Ishikawa (cell line): ENCODE measurements at regions not wholly inside any gene's neighbourhood (a gene's known extent, or its start where the extent isn't known, plus 50 kb on each side); places are given as distances from the start of the nearest gene placed in this dataset.

Experiments used
- CEBPB ChIP-seq: IDR thresholded peaks from 2 replicates; pipeline ENCODE4 v1.6.1; 2012
- CREB1 ChIP-seq: IDR thresholded peaks from 2 replicates; pipeline ENCODE4 v1.6.1; 2012; ENCODE audit warnings: low read depth
- EGR1 ChIP-seq: IDR thresholded peaks from 2 replicates; pipeline ENCODE4 v1.6.1; 2012
- EP300 ChIP-seq: IDR thresholded peaks from 2 replicates; pipeline ENCODE4 v1.6.1; 2012; ENCODE audit warnings: borderline replicate concordance
- FOXM1 ChIP-seq: IDR thresholded peaks from 2 replicates; pipeline ENCODE4 v1.6.1; 2012; ENCODE audit warnings: low read depth, borderline replicate concordance
- NFIC ChIP-seq: IDR thresholded peaks from 2 replicates; pipeline ENCODE4 v1.6.1; 2012
- RAD21 ChIP-seq: IDR thresholded peaks from 2 replicates; pipeline ENCODE4 v1.6.1; 2012; ENCODE audit warnings: low read depth
- REST ChIP-seq: IDR thresholded peaks from 2 replicates; pipeline ENCODE4 v1.6.1; 2012; ENCODE audit warnings: low read depth, mild to moderate bottlenecking
- TAF1 ChIP-seq: IDR thresholded peaks from 2 replicates; pipeline ENCODE4 v1.6.1; 2012; ENCODE audit warnings: low read depth, mild to moderate bottlenecking
- TCF12 ChIP-seq: IDR thresholded peaks from 2 replicates; pipeline ENCODE4 v1.6.1; 2012; ENCODE audit warnings: low read depth
- TEAD4 ChIP-seq: IDR thresholded peaks from 2 replicates; pipeline ENCODE4 v1.6.1; 2012
- YY1 ChIP-seq: IDR thresholded peaks from 2 replicates; pipeline ENCODE4 v1.6.1; 2012; ENCODE audit warnings: low read depth
- ZBTB7A ChIP-seq: IDR thresholded peaks from 2 replicates; pipeline ENCODE4 v1.6.1; 2012; ENCODE audit warnings: low read depth
- TF ChIP-seq, protein P1 (sequence below): IDR thresholded peaks from 2 replicates; pipeline ENCODE4 v1.6.1; 2012
- TF ChIP-seq, protein P2 (sequence below): IDR thresholded peaks from 2 replicates; pipeline ENCODE4 v1.6.1; 2012

DNA sequence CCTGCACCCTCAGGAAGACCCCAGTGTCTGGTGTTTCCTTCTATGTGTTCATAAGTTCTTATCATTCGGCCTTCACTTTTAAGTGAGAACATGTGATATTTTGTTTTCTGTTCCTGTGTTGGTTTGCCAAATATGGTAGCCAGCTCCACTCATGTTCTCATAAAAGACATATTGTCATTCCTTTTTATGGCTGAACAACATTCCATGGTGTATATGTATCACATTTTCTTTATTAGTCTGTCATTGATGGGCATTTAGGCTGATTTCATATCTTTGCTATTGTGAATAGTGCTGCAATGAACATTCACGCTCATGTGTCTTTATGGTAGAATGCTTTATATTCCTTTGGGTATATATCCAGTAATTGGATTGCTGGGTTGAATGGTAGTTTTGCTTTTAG is 645.1 kb downstream of the SLC16A7 start:
- no peak for TF ChIP-seq CREB1
- no peak for TF ChIP-seq NFIC
- no peak for TF ChIP-seq EGR1
- no peak for TF ChIP-seq REST
- TF ChIP-seq, protein P1, sequence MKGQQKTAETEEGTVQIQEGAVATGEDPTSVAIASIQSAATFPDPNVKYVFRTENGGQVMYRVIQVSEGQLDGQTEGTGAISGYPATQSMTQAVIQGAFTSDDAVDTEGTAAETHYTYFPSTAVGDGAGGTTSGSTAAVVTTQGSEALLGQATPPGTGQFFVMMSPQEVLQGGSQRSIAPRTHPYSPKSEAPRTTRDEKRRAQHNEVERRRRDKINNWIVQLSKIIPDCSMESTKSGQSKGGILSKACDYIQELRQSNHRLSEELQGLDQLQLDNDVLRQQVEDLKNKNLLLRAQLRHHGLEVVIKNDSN = no peak
- TF ChIP-seq TAF1 = no peak
- TF ChIP-seq EP300 = no peak
- TF ChIP-seq FOXM1 = no peak
- TF ChIP-seq TCF12 = no peak
- TF ChIP-seq CEBPB = no peak
- TF ChIP-seq ZBTB7A = no peak
- TF ChIP-seq, protein P2, sequence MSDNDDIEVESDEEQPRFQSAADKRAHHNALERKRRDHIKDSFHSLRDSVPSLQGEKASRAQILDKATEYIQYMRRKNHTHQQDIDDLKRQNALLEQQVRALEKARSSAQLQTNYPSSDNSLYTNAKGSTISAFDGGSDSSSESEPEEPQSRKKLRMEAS = no peak
- no peak for TF ChIP-seq YY1
- no peak for TF ChIP-seq RAD21

- TF ChIP-seq RAD21 (no peak), REST (no peak), FOXM1 (no peak), EP300 (no peak), YY1 (no peak)
- TF ChIP-seq, protein P1 = no peak
Measured at GRCh38 chr12:60251091-60251490, 655.3 kb downstream of the SLC16A7 start.

- no peak for TF ChIP-seq YY1
- TF ChIP-seq, protein P1 = no peak
- TF ChIP-seq REST = no peak
- TF ChIP-seq CREB1 = no peak
- TF ChIP-seq FOXM1 = no peak
- TF ChIP-seq CEBPB = no peak
- TF ChIP-seq TEAD4 = no peak
- TF ChIP-seq EP300 = no peak
- no peak for TF ChIP-seq ZBTB7A
- TF ChIP-seq, protein P2 = no peak
- no peak for TF ChIP-seq TAF1
- no peak for TF ChIP-seq NFIC
- TF ChIP-seq EGR1 = no peak
- TF ChIP-seq TCF12 = no peak
- no peak for TF ChIP-seq RAD21
Measured at GRCh38 chr12:60252359-60253096, 656.7 kb downstream of the SLC16A7 start.

GRCh38 chr12:60255044-60255443 is 659.2 kb downstream of the SLC16A7 start:
- TF ChIP-seq REST = no peak
- no peak for TF ChIP-seq TAF1
- no peak for TF ChIP-seq EP300
- TF ChIP-seq, protein P1 = no peak
- no peak for TF ChIP-seq TCF12
- TF ChIP-seq, protein P2 = no peak
- TF ChIP-seq NFIC = no peak
- no peak for TF ChIP-seq YY1
- TF ChIP-seq TEAD4 = no peak
- no peak for TF ChIP-seq EGR1
- TF ChIP-seq RAD21 = no peak
- TF ChIP-seq CEBPB = no peak
- TF ChIP-seq FOXM1 = no peak
